ENCODE measurements at regions not wholly inside any gene's neighbourhood (a gene's known extent, or its start where the extent isn't known, plus 50 kb on each side); places are given as distances from the start of the nearest gene placed in this dataset.

- no peak overlapping the region for H3K27ac ChIP-seq (ENCODE audit: low read length)
- TF ChIP-seq POLR2AphosphoS5 (IDR thresholded peaks at IDR 0.05; ENCODE audit: low read depth, low read length) (no peak), REST (IDR thresholded peaks at IDR 0.05; ENCODE audit: insufficient read depth in 1 of 2, low read depth in 2 of 2, low read length in 1 of 2) (no peak), TCF7L2 (IDR thresholded peaks at IDR 0.05; ENCODE audit: low read depth, low read length) (no peak), SIN3A (IDR thresholded peaks at IDR 0.05; ENCODE audit: borderline replicate concordance, insufficient read depth, low read depth, low read length) (no peak)
- TF ChIP-seq, protein P1, sequence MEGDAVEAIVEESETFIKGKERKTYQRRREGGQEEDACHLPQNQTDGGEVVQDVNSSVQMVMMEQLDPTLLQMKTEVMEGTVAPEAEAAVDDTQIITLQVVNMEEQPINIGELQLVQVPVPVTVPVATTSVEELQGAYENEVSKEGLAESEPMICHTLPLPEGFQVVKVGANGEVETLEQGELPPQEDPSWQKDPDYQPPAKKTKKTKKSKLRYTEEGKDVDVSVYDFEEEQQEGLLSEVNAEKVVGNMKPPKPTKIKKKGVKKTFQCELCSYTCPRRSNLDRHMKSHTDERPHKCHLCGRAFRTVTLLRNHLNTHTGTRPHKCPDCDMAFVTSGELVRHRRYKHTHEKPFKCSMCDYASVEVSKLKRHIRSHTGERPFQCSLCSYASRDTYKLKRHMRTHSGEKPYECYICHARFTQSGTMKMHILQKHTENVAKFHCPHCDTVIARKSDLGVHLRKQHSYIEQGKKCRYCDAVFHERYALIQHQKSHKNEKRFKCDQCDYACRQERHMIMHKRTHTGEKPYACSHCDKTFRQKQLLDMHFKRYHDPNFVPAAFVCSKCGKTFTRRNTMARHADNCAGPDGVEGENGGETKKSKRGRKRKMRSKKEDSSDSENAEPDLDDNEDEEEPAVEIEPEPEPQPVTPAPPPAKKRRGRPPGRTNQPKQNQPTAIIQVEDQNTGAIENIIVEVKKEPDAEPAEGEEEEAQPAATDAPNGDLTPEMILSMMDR (IDR thresholded peaks at IDR 0.05), result no peak
- no peaks in the 10 kb centered on the region for H3K36me3 ChIP-seq (ENCODE audit: control insufficient read depth, insufficient read depth, low read length)
- DNase-seq (ENCODE audit: low read depth, low spot score), result no peak
- no peak overlapping the region for H3K4me3 ChIP-seq (ENCODE audit: low read depth in 2 of 2, low read length in 2 of 2)
- no peak for ATAC-seq
- POLR2A ChIA-PET, result no interaction called here
- no TSS peak for BruUV-seq (replicated peaks)
- H3K4me1 ChIP-seq (ENCODE audit: control insufficient read depth, insufficient read depth, low read length), result 0 out of 2 replicates have a peak, but pooled peaks cover under 1% of the 10 kb centered on the region
- intact Hi-C loops (cut with micrococcal nuclease; ENCODE audit: unreplicated experiment) (no loop called here), in situ Hi-C loops (cut with HindIII; ENCODE audit: low pct_unique_long_range_greater_than_20kb, low sequenced_read_pairs) (no loop called here)
- H3K27me3 ChIP-seq (ENCODE audit: control insufficient read depth, insufficient read depth, low read length), result no peaks in the 10 kb centered on the region
- peaks cover 8% of the 10 kb centered on the region; the same call in 1 of the 2 replicates for H3K9me3 ChIP-seq (ENCODE audit: control insufficient read depth, insufficient read depth, low read depth, low read length)
- CTCF ChIA-PET, result no interaction called here
Measured at GRCh38 chr20:63076421-63076820, 69.7 kb upstream of the BHLHE23 start.

DNA sequence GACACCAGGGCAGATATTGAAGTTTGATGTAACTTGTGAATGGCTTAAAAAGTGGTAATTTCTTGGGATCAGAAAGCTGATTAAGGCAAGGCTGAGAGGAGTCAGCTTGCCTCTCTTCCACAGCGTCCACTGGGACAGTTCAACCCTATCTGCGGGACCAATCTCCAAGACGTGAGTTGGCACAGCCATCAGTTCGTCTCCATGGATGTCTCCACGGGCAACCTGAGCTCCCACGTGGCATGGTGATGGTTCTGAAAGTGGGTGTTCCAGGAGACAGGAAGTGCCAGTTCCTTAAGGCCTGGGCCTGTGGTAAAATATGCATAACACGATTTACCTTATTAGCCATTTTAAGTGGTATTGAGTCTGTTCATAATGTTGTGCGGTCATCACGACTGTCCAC, 67.9 kb upstream of the BHLHE23 start:
- no TSS peak for BruUV-seq (replicated peaks)
- intact Hi-C loops (cut with micrococcal nuclease; ENCODE audit: unreplicated experiment), result no loop called here
- H3K4me3 ChIP-seq (ENCODE audit: low read depth in 2 of 2, low read length in 2 of 2), result no peak overlapping the region
- peaks cover 8% of the 10 kb centered on the region; the same call in 1 of the 2 replicates for H3K9me3 ChIP-seq (ENCODE audit: control insufficient read depth, insufficient read depth, low read depth, low read length)
- ChIA-PET CTCF (interaction anchor here (1.1 kb wide), 1 partner anchor 174 kb away, joined by 3 read pairs; no protein-coding TSS in a partner anchor), POLR2A (no interaction called here)
- TF ChIP-seq REST (IDR thresholded peaks at IDR 0.05; ENCODE audit: insufficient read depth in 1 of 2, low read depth in 2 of 2, low read length in 1 of 2) (no peak), SIN3A (IDR thresholded peaks at IDR 0.05; ENCODE audit: borderline replicate concordance, insufficient read depth, low read depth, low read length) (no peak), POLR2AphosphoS5 (IDR thresholded peaks at IDR 0.05; ENCODE audit: low read depth, low read length) (no peak), TCF7L2 (IDR thresholded peaks at IDR 0.05; ENCODE audit: low read depth, low read length) (no peak)
- TF ChIP-seq, protein P1 (IDR thresholded peaks at IDR 0.05), result no peak
- in situ Hi-C loops (cut with HindIII; ENCODE audit: low pct_unique_long_range_greater_than_20kb, low sequenced_read_pairs), result no loop called here
- peaks cover 7% of the 10 kb centered on the region; the same call in 1 of the 2 replicates for H3K4me1 ChIP-seq (ENCODE audit: control insufficient read depth, insufficient read depth, low read length)
- H3K27me3 ChIP-seq (ENCODE audit: control insufficient read depth, insufficient read depth, low read length), result no peaks in the 10 kb centered on the region
- DNase-seq (ENCODE audit: low read depth, low spot score) (no peak), ATAC-seq (no peak)
- H3K36me3 ChIP-seq (ENCODE audit: control insufficient read depth, insufficient read depth, low read length), result no peaks in the 10 kb centered on the region
- no peak overlapping the region for H3K27ac ChIP-seq (ENCODE audit: low read length)
